ENCODE measurements at regions not wholly inside any gene's neighbourhood (a gene's known extent, or its start where the extent isn't known, plus 50 kb on each side); places are given as distances from the start of the nearest gene placed in this dataset.

DNA sequence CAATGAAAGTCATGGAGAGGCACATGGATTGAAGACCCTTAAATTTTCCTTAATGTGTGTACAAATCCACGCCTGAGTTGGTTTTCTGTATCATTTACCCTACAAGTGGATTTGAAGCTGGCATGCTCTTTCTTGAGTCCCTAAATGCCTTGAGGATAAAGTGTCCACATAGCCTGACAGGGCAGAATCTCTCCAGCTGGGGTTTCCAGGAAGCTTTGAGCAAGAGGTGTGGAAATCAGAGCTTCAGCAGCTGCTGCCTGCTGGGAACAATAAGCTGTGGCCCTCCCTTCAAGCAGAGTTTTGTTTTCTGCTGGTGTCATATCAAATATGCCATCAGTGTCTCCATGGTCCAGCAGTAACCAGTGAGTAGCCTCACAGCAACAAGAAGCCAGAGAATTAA, 120.3 kb upstream of the SERTM1 start:
- peak; percentile 98 for DNase-seq

DNA sequence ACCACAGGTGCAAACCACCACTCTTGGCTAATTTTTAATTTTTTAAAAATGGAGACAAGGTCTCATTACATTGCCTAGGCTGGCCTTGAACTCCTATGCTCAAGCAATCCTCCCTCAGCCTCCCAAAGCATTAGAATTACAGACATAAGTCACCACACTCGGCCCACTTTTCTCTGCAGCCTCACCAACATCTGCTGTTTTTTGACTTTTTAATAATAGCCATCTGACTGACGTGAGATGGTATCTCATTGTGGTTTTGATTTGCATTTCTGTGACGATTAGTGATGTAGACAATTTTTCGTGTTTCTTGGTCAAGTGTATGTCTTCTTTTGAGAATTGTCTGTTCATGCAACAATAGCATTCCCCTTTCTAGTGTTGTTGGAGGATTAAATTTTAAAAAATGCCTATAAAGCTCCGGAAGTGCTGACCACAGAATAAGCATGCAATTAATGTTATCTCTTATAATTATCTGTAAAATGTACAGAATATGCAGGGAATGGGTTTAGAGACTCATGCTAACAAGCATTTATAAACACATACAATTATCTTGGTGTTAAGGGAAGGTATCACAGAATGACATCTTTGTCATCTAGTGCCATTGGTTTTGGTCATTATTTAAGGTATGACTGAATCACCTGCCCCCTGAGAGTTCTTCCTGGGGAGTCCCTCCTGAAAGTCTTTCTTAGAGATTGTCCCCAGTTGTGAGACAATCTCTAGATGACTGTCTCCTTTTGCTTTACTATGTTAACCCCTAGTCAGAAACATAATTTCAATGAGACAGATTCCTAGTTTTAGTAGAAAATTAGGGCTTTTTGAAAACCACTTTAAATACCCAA, 118.5 kb upstream of the SERTM1 start:
- no peak for DNase-seq

DNA sequence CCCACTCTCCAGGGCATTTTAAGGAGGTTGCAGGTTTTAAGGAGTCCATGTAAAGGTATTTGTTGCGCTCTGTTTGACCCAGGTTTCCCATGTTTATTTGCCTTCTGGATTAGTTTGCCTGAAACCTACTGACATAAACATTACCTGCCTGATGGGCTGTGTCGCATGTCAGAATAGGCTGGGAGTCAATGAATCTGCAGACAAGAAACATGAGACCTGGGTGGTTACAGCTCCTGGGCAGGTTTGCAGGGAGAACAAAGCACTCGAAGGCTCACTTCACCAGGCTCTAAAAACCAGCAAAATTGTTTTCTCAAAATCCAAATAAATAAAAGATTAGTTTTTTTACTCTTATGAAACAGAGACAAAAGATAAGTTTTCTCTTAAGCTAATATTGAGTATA, 114.4 kb upstream of the SERTM1 start:
- DNase-seq = no peak

GRCh38 chr13:36567485-36567884, 106.3 kb upstream of the SERTM1 start:
- no peak for DNase-seq

DNA sequence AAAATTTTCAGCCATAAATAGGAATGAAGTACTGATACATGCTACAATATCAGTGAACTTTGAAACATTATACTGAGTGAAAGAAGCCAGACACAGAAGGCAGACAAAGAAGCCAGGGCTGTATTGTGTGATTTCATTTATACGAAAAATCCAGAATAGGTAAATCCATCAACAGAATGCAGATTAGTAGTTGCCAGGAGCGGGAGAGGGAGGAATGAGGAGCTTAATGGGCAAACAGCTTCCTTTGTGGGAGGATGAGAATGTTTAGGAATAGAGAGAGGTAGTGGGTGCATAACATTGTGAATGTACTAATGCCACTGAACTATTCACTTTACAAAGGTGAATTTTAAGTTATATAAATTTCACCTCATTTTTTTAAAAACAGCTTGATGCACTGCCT, 103.3 kb upstream of the SERTM1 start:
- DNase-seq = no peak

DNA sequence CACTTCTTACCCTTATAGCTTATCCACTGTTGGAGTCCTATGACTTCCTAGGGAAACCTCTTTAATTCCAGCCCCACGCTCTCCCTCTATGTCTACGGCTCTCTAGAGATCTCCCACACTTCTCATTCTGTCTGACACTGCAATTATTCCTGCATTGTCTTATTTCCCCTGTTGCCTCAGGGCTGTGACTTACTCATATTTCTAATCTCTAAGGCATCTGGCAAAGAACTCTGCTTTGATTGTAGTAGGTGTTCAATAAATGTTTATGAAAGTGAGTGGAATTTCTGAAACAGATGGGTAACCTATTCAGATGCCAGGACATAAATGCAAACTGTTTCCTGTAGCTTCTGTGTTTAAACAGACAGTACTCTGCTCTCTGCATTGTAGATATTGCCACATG, 102.4 kb upstream of the SERTM1 start:
- no peak for DNase-seq

DNA sequence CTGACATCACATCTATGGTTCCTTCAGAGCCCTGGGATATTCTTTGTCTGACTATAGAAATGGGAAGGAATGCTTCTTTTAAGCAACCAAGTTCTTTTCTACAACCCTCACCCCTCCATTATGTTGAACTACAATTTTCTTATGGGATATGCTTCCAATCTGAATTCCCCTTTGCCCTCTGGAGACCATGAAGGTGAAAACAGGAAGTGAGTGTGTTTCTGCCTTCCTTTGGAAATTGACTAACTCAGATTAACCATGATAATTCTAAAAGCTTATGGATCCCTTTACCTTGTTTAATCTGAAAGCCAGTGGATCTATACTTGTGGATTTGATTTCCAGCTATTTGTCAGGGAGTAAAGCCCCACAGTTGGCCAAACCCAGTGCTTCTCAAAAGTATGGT, 90.8 kb upstream of the SERTM1 start:
- DNase-seq = no peak

GRCh38 chr13:36599641-36600040, 74.2 kb upstream of the SERTM1 start:
- DNase-seq = no peak

- no peak for DNase-seq
Measured at GRCh38 chr13:36601186-36601585, 72.6 kb upstream of the SERTM1 start.

GRCh38 chr13:36606060-36606459, 67.8 kb upstream of the SERTM1 start:
- no peak for DNase-seq

- no peak for DNase-seq
Measured at GRCh38 chr13:36608474-36608873, 65.3 kb upstream of the SERTM1 start.

- DNase-seq = no peak
Measured at GRCh38 chr13:36612230-36612629, 61.6 kb upstream of the SERTM1 start.

GRCh38 chr13:36616706-36617105, 57.1 kb upstream of the SERTM1 start:
- DNase-seq = no peak

DNA sequence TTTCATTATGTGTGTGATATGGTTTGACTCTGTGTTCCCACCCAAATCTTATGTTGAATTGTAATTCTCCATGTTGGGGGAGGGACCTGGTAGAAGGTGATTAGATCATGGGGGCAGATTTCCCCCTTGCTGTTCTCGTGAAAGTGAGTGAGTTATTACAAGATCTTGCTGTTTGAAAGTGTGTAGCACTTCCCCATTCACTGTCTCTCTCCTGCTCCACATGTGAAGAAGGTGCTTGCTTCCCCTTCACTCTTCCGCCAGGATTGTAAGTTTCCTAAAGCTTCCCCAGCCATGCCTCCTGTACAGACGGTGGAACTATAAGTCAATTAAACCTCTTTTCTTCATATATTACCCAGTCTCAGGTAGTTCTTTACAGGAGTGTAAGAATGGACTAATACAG, 54.3 kb upstream of the SERTM1 start:
- DNase-seq = no peak

Measured in DMS79 (cell line).